Testis (tissue), 2 donors: ENCODE measurements at regions not wholly inside any gene's neighbourhood (a gene's known extent, or its start where the extent isn't known, plus 50 kb on each side); places are given as distances from the start of the nearest gene placed in this dataset.

Experiments
- DNase-seq: peaks from one replicate; pipeline ENCODE4 v3.0.0-alpha.2; 2019
- H3K27ac ChIP-seq, 2 donors: fragments of 200-600 bp; sonication (generic); one replicate each; pipeline ENCODE4 v1.5.1; 2019
- H3K27me3 ChIP-seq: fragments of 200-600 bp; sonication (generic); one replicate; pipeline ENCODE4 v1.5.1; 2019
- H3K36me3 ChIP-seq: fragments of 200-600 bp; sonication (generic); one replicate; pipeline ENCODE4 v1.5.1; 2017; ENCODE audit warnings: low read depth; ENCODE audit errors: missing control alignments
- H3K4me1 ChIP-seq: fragments of 200-600 bp; sonication (generic); one replicate; pipeline ENCODE4 v1.5.1; 2019
- H3K4me3 ChIP-seq, 2 donors: fragments of 200-600 bp; sonication (generic); one replicate each; pipeline ENCODE4 v1.5.1; 2017 to 2019
- H3K9me3 ChIP-seq: fragments of 200-600 bp; sonication (generic); one replicate; pipeline ENCODE4 v1.5.1; 2017
- CTCF ChIP-seq, 3 experiments: fragments of 450-650 bp in 2 of 3; fragments of 200-600 bp in 1 of 3; sonication (generic) in 1 of 3; IDR thresholded peaks; one replicate each; pipeline ENCODE4 v1.5.1; 2016 to 2019; ENCODE audit warnings: antibody characterized with exemption in 3 of 3, mild to moderate bottlenecking in 2 of 3, moderate library complexity in 1 of 3
- POLR2A ChIP-seq: fragments of 450-650 bp; IDR thresholded peaks from one replicate; pipeline ENCODE4 v1.6.1; 2017; ENCODE audit warnings: antibody characterized with exemption, mild to moderate bottlenecking, moderate library complexity
- WGBS, 2 donors: methylation state at CpG; one replicate each; pipeline ENCODE4 v1.1.5; 2018; 5-methylcytosine and 5-hydroxymethylcytosine counted together
- intact Hi-C: fragments of 100-400 bp; cut with DNase I; formaldehyde crosslinking; loops from one replicate; pipeline ENCODE4 v1.15.1; 2023; ENCODE audit warnings: low total_unique reads

- H3K36me3 ChIP-seq = no peaks in the 10 kb centered on the region
- no peak overlapping the region for H3K27ac ChIP-seq
- H3K4me3 ChIP-seq = no peak overlapping the region
- intact Hi-C loops = no loop called here
- 61 to 69% methylated on average over 8 of the region's 8 CpGs for WGBS, 2 donors
- no peaks in the 10 kb centered on the region for H3K27me3 ChIP-seq
- DNase-seq = no peak
- no peaks in the 10 kb centered on the region for H3K4me1 ChIP-seq
- TF ChIP-seq POLR2A = no peak
- TF ChIP-seq CTCF (IDR thresholded peaks at IDR 0.05) = no peak
- H3K9me3 ChIP-seq = no peaks in the 10 kb centered on the region
Observed at GRCh38 chr20:60069656-60070055, 111.4 kb downstream of the CDH26 start.

- Histone ChIP-seq H3K27ac (no peak overlapping the region), H3K9me3 (no peaks in the 10 kb centered on the region), H3K36me3 (no peaks in the 10 kb centered on the region), H3K27me3 (no peaks in the 10 kb centered on the region), H3K4me1 (no peaks in the 10 kb centered on the region), H3K4me3 (no peak overlapping the region)
- intact Hi-C loops = no loop called here
- WGBS, 2 donors = 81 to 91% methylated on average over 4 of the region's 4 CpGs
- TF ChIP-seq POLR2A (no peak), CTCF (IDR thresholded peaks at IDR 0.05) (no peak)
- DNase-seq = no peak
Observed at GRCh38 chr20:60070791-60071190, 112.6 kb downstream of the CDH26 start.

GRCh38 chr20:60071965-60072364 is 113.7 kb downstream of the CDH26 start:
- 73 to 80% methylated on average over 2 of the region's 2 CpGs for WGBS, 2 donors
- no peaks in the 10 kb centered on the region for H3K27me3 ChIP-seq
- intact Hi-C loops = no loop called here

GRCh38 chr20:60073086-60073485 is 114.9 kb downstream of the CDH26 start:
- TF ChIP-seq POLR2A (no peak), CTCF (IDR thresholded peaks at IDR 0.05) (no peak)
- intact Hi-C loops = no loop called here
- Histone ChIP-seq H3K36me3 (no peaks in the 10 kb centered on the region), H3K4me3 (no peak overlapping the region), H3K27me3 (no peaks in the 10 kb centered on the region), H3K9me3 (no peaks in the 10 kb centered on the region), H3K27ac (no peak overlapping the region), H3K4me1 (no peaks in the 10 kb centered on the region)
- 87 to 96% methylated on average over 6 of the region's 6 CpGs for WGBS, 2 donors
- DNase-seq = no peak

More at GRCh38 chr20:60071965-60072364, 113.7 kb downstream of the CDH26 start:
- no peak overlapping the region for H3K4me3 ChIP-seq
- TF ChIP-seq POLR2A (no peak), CTCF (IDR thresholded peaks at IDR 0.05) (no peak)
- no peak for DNase-seq
- H3K9me3 ChIP-seq = no peaks in the 10 kb centered on the region
- H3K4me1 ChIP-seq = no peaks in the 10 kb centered on the region
- H3K36me3 ChIP-seq = no peaks in the 10 kb centered on the region
- H3K27ac ChIP-seq = no peak overlapping the region

GRCh38 chr20:60073504-60073903 is 115.3 kb downstream of the CDH26 start:
- H3K27me3 ChIP-seq = no peaks in the 10 kb centered on the region
- peaks cover 4% of the 10 kb centered on the region for H3K4me1 ChIP-seq
- H3K36me3 ChIP-seq = no peaks in the 10 kb centered on the region
- no peak overlapping the region for H3K4me3 ChIP-seq
- no peak for TF ChIP-seq POLR2A
- TF ChIP-seq CTCF (IDR thresholded peaks at IDR 0.05) = no peak
- WGBS, 2 donors = 79 to 81% methylated on average over 5 of the region's 5 CpGs
- intact Hi-C loops = no loop called here
- no peaks in the 10 kb centered on the region for H3K9me3 ChIP-seq
- no peak overlapping the region for H3K27ac ChIP-seq
- DNase-seq = no peak
